Endothelial cell (in vitro differentiated cells): ENCODE measurements at regions not wholly inside any gene's neighbourhood (a gene's known extent, or its start where the extent isn't known, plus 50 kb on each side); places are given as distances from the start of the nearest gene placed in this dataset.

Experiments
- DNase-seq: peaks from one replicate; pipeline ENCODE4 v3.0.0; 2021; ENCODE audit warnings: low spot score
- H3K27ac Mint-ChIP-seq: one replicate; pipeline ENCODE4 v1.8.0; 2021; ENCODE audit warnings: mixed read lengths, inconsistent platforms; ENCODE audit not compliant: unreplicated experiment
- H3K27me3 Mint-ChIP-seq: one replicate; pipeline ENCODE4 v1.8.0; 2021; ENCODE audit warnings: mild to moderate bottlenecking, moderate library complexity, mixed read lengths, inconsistent platforms; ENCODE audit not compliant: unreplicated experiment
- H3K36me3 Mint-ChIP-seq: one replicate; pipeline ENCODE4 v1.8.0; 2021; ENCODE audit warnings: mild to moderate bottlenecking, low read depth, mixed read lengths, inconsistent platforms; ENCODE audit not compliant: unreplicated experiment
- H3K4me1 Mint-ChIP-seq: one replicate; pipeline ENCODE4 v1.8.0; 2021; ENCODE audit warnings: mild to moderate bottlenecking, mixed read lengths, inconsistent platforms; ENCODE audit not compliant: unreplicated experiment
- H3K4me3 Mint-ChIP-seq: one replicate; pipeline ENCODE4 v1.8.0; 2021; ENCODE audit warnings: mild to moderate bottlenecking, mixed read lengths, inconsistent platforms; ENCODE audit not compliant: unreplicated experiment
- H3K9me3 Mint-ChIP-seq: one replicate; pipeline ENCODE4 v1.8.0; 2021; ENCODE audit warnings: mixed read lengths, inconsistent platforms; ENCODE audit not compliant: unreplicated experiment
- TF ChIP-seq, protein P1 (sequence below): fragments of 200-600 bp; sonication (generic); IDR thresholded peaks from one replicate; pipeline ENCODE4 v1.5.0; 2021; ENCODE audit warnings: antibody characterized with exemption; ENCODE audit not compliant: unreplicated experiment

- no peaks in the 10 kb centered on the region for H3K36me3 Mint-ChIP-seq
- DNase-seq, result no peak
Observed at GRCh38 chr5:39598661-39599248, 174.0 kb upstream of the DAB2 start.

GRCh38 chr5:39588179-39588578 lies 163.4 kb upstream of the DAB2 start:
- H3K36me3 Mint-ChIP-seq, result no peaks in the 10 kb centered on the region
- TF ChIP-seq, protein P1, sequence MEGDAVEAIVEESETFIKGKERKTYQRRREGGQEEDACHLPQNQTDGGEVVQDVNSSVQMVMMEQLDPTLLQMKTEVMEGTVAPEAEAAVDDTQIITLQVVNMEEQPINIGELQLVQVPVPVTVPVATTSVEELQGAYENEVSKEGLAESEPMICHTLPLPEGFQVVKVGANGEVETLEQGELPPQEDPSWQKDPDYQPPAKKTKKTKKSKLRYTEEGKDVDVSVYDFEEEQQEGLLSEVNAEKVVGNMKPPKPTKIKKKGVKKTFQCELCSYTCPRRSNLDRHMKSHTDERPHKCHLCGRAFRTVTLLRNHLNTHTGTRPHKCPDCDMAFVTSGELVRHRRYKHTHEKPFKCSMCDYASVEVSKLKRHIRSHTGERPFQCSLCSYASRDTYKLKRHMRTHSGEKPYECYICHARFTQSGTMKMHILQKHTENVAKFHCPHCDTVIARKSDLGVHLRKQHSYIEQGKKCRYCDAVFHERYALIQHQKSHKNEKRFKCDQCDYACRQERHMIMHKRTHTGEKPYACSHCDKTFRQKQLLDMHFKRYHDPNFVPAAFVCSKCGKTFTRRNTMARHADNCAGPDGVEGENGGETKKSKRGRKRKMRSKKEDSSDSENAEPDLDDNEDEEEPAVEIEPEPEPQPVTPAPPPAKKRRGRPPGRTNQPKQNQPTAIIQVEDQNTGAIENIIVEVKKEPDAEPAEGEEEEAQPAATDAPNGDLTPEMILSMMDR, result no peak
- no peaks in the 10 kb centered on the region for H3K9me3 Mint-ChIP-seq
- H3K4me3 Mint-ChIP-seq, result no peak overlapping the region
- H3K27me3 Mint-ChIP-seq, result no peaks in the 10 kb centered on the region
- H3K4me1 Mint-ChIP-seq, result no peaks in the 10 kb centered on the region
- no peak overlapping the region for H3K27ac Mint-ChIP-seq
- DNase-seq, result no peak

More at GRCh38 chr5:39598661-39599248, 174.0 kb upstream of the DAB2 start:
- no peak overlapping the region for H3K4me3 Mint-ChIP-seq
- no peaks in the 10 kb centered on the region for H3K27me3 Mint-ChIP-seq
- H3K27ac Mint-ChIP-seq, result no peak overlapping the region
- H3K4me1 Mint-ChIP-seq, result peaks cover 5% of the 10 kb centered on the region
- TF ChIP-seq, protein P1, result no peak
- H3K9me3 Mint-ChIP-seq, result no peaks in the 10 kb centered on the region

GRCh38 chr5:39587675-39588074 lies 162.9 kb upstream of the DAB2 start:
- Mint-ChIP-seq H3K36me3 (no peaks in the 10 kb centered on the region), H3K4me1 (no peaks in the 10 kb centered on the region), H3K27me3 (no peaks in the 10 kb centered on the region), H3K4me3 (no peak overlapping the region), H3K27ac (no peak overlapping the region), H3K9me3 (no peaks in the 10 kb centered on the region)
- TF ChIP-seq, protein P1, result no peak
- DNase-seq, result no peak

GRCh38 chr5:39586185-39586584 lies 161.4 kb upstream of the DAB2 start:
- no peak overlapping the region for H3K27ac Mint-ChIP-seq
- no peaks in the 10 kb centered on the region for H3K36me3 Mint-ChIP-seq
- no peaks in the 10 kb centered on the region for H3K27me3 Mint-ChIP-seq
- no peak for DNase-seq
- no peak overlapping the region for H3K4me3 Mint-ChIP-seq
- TF ChIP-seq, protein P1, result no peak
- H3K9me3 Mint-ChIP-seq, result no peaks in the 10 kb centered on the region
- peaks cover 3% of the 10 kb centered on the region for H3K4me1 Mint-ChIP-seq

DNA sequence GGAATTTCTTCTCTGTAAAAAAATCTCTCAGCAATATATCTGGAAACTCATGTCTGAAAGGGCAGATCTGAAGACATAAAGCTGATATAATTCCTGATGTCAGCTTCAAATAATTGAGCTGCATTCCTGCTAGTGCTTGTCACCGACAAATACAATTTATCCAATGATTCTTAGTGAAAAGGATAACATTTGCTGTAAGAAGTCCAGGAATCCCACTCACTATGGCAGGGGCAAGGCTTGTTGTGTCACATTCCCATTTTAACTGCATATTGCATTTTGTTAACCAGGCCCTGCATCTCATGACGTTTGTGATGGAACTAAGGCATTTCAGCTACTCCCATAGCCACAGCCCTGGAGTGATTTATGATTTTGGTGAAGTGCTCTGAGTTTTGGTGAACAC lies 160.1 kb upstream of the DAB2 start:
- H3K36me3 Mint-ChIP-seq, result no peaks in the 10 kb centered on the region
- H3K27ac Mint-ChIP-seq, result no peak overlapping the region
- H3K4me3 Mint-ChIP-seq, result no peak overlapping the region
- TF ChIP-seq, protein P1, result no peak
- DNase-seq, result no peak
- H3K27me3 Mint-ChIP-seq, result no peaks in the 10 kb centered on the region
- H3K9me3 Mint-ChIP-seq, result no peaks in the 10 kb centered on the region
- peaks cover 7% of the 10 kb centered on the region for H3K4me1 Mint-ChIP-seq
